ENCODE measurements at regions not wholly inside any gene's neighbourhood (a gene's known extent, or its start where the extent isn't known, plus 50 kb on each side); places are given as distances from the start of the nearest gene placed in this dataset.

GRCh38 chr5:90022711-90023053 is 386.9 kb downstream of the CETN3 start:
- Histone ChIP-seq H3K27me3 (ENCODE audit: control insufficient read depth, insufficient read depth, low read length) (no peaks in the 10 kb centered on the region), H2AFZ (no peak overlapping the region), H3K27ac (no peak overlapping the region), H3K4me1 (no peaks in the 10 kb centered on the region), H3K9me3 (ENCODE audit: control insufficient read depth, low read length) (no peaks in the 10 kb centered on the region), H3K79me2 (no peaks in the 10 kb centered on the region), H3K4me3 (ENCODE audit: low read depth, low read length) (no peak overlapping the region), H3K9ac (no peak overlapping the region), H3K4me2 (ENCODE audit: low read length) (no peak overlapping the region), H3K36me3 (ENCODE audit: control insufficient read depth, insufficient read depth, low read length) (no peaks in the 10 kb centered on the region)
- no peak for TF ChIP-seq CTCF (IDR thresholded peaks at IDR 0.05)

GRCh38 chr5:90022002-90022710 is 387.4 kb downstream of the CETN3 start:
- Histone ChIP-seq H3K4me3 (ENCODE audit: low read depth, low read length) (no peak overlapping the region), H3K79me2 (no peaks in the 10 kb centered on the region), H3K9me3 (ENCODE audit: control insufficient read depth, low read length) (no peaks in the 10 kb centered on the region), H3K4me1 (no peaks in the 10 kb centered on the region), H3K36me3 (ENCODE audit: control insufficient read depth, insufficient read depth, low read length) (no peaks in the 10 kb centered on the region), H3K4me2 (ENCODE audit: low read length) (no peak overlapping the region), H2AFZ (no peak overlapping the region), H3K27ac (no peak overlapping the region), H3K9ac (no peak overlapping the region), H3K27me3 (ENCODE audit: control insufficient read depth, insufficient read depth, low read length) (no peaks in the 10 kb centered on the region)
- no peak for TF ChIP-seq CTCF (IDR thresholded peaks at IDR 0.05)

- Histone ChIP-seq H2AFZ (no peak overlapping the region), H3K27ac (no peak overlapping the region), H3K9me3 (ENCODE audit: control insufficient read depth, low read length) (no peaks in the 10 kb centered on the region), H3K27me3 (ENCODE audit: control insufficient read depth, insufficient read depth, low read length) (no peaks in the 10 kb centered on the region), H3K79me2 (no peaks in the 10 kb centered on the region), H3K36me3 (ENCODE audit: control insufficient read depth, insufficient read depth, low read length) (no peaks in the 10 kb centered on the region), H3K4me2 (ENCODE audit: low read length) (no peak overlapping the region), H3K9ac (no peak overlapping the region), H3K4me1 (no peaks in the 10 kb centered on the region), H3K4me3 (ENCODE audit: low read depth, low read length) (no peak overlapping the region)
- no peak for TF ChIP-seq CTCF (IDR thresholded peaks at IDR 0.05)
Measured at GRCh38 chr5:90020575-90021538, 388.7 kb downstream of the CETN3 start.

- Histone ChIP-seq H3K4me2 (ENCODE audit: low read length) (no peak overlapping the region), H3K36me3 (ENCODE audit: control insufficient read depth, insufficient read depth, low read length) (no peaks in the 10 kb centered on the region), H3K79me2 (no peaks in the 10 kb centered on the region)
Measured at GRCh38 chr5:90017239-90017638, 392.3 kb downstream of the CETN3 start.

More at GRCh38 chr5:90017239-90017638, 392.3 kb downstream of the CETN3 start:
- H2AFZ ChIP-seq: no peak overlapping the region
- H3K9ac ChIP-seq: no peak overlapping the region
- H3K4me1 ChIP-seq: no peaks in the 10 kb centered on the region
- no peaks in the 10 kb centered on the region for H3K27me3 ChIP-seq (ENCODE audit: control insufficient read depth, insufficient read depth, low read length)
- H3K9me3 ChIP-seq (ENCODE audit: control insufficient read depth, low read length): no peaks in the 10 kb centered on the region
- no peak overlapping the region for H3K4me3 ChIP-seq (ENCODE audit: low read depth, low read length)
- no peak overlapping the region for H3K27ac ChIP-seq
- TF ChIP-seq CTCF (IDR thresholded peaks at IDR 0.05): no peak

All from parathyroid adenoma (tissue), 2 donors.